ENCODE measurements at regions not wholly inside any gene's neighbourhood (a gene's known extent, or its start where the extent isn't known, plus 50 kb on each side); places are given as distances from the start of the nearest gene placed in this dataset.

DNA sequence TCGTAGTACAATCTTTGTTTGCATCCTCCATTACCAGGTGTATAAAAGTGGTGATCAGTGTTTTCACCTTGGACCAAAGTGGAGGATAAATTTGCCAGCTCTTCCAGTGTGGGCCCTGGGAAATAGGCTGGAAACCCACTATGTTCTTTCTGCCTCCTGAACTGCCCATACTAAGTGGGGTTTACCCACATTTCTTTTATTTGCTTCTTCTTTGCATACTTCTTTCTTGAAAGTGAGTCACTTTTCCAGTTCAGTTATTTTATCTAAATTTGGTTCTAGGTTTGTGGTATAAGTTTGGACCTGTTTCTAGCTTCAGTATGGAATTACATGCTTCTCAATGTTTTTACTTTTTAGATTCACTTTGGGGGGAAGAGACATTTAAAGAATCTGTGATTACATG is 126.2 kb upstream of the ACBD5 start:
- Mint-ChIP-seq H3K36me3 (no peaks in the 10 kb centered on the region), H3K27me3 (ENCODE audit: low read depth in 3 of 3) (peaks cover 1 to 5% (median 3%) of the 10 kb centered on the region in 3 donors), H3K4me3 (no peak overlapping the region), H3K4me1 (no peaks in the 10 kb centered on the region), H3K9me3 (no peaks in the 10 kb centered on the region), H3K27ac (no peak overlapping the region)
- H3K27ac ChIP-seq (ENCODE audit: low read depth in 1 of 2, low read length in 2 of 2): no peak overlapping the region
- no peaks in the 10 kb centered on the region for H3K79me2 ChIP-seq (ENCODE audit: insufficient read depth, low read length)
- no peak for DNase-seq
- H2AFZ ChIP-seq (ENCODE audit: insufficient read depth, low read depth, low read length, poor library complexity, severe bottlenecking): no peak overlapping the region
- no CpG with 5 or more reads among the region's 1 CpG for WGBS (ENCODE audit: insufficient coverage)
- TF ChIP-seq, protein P1, sequence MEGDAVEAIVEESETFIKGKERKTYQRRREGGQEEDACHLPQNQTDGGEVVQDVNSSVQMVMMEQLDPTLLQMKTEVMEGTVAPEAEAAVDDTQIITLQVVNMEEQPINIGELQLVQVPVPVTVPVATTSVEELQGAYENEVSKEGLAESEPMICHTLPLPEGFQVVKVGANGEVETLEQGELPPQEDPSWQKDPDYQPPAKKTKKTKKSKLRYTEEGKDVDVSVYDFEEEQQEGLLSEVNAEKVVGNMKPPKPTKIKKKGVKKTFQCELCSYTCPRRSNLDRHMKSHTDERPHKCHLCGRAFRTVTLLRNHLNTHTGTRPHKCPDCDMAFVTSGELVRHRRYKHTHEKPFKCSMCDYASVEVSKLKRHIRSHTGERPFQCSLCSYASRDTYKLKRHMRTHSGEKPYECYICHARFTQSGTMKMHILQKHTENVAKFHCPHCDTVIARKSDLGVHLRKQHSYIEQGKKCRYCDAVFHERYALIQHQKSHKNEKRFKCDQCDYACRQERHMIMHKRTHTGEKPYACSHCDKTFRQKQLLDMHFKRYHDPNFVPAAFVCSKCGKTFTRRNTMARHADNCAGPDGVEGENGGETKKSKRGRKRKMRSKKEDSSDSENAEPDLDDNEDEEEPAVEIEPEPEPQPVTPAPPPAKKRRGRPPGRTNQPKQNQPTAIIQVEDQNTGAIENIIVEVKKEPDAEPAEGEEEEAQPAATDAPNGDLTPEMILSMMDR (IDR thresholded peaks at IDR 0.05): no peak
- no peak overlapping the region for H3K4me2 ChIP-seq (replicated peaks; ENCODE audit: extremely low read depth, low read length, poor library complexity, severe bottlenecking)
- no peaks in the 10 kb centered on the region for H4K20me1 ChIP-seq (ENCODE audit: insufficient read depth, low read length)
- H3K4me1 ChIP-seq (ENCODE audit: control insufficient read depth in 1 of 2, insufficient read depth in 2 of 2, low read length in 2 of 2): no peaks in the 10 kb centered on the region
- intact Hi-C loops (cut with micrococcal nuclease): loop anchor here in 1 of 2 donors (10.0 kb wide), 2 partner anchors 112 to 142 kb away; no protein-coding TSS in a partner anchor
- no peaks in the 10 kb centered on the region for H3K27me3 ChIP-seq (ENCODE audit: control insufficient read depth in 2 of 2, insufficient read depth in 2 of 2, low read length in 2 of 2)
- H3K4me3 ChIP-seq (replicated peaks in 1 of 3; ENCODE audit: low read depth in 2 of 3, low read length in 3 of 3): no peak overlapping the region
- no peaks in the 10 kb centered on the region for H3K36me3 ChIP-seq (replicated peaks in 1 of 2; ENCODE audit: control insufficient read depth in 1 of 2, insufficient read depth in 2 of 2, low read length in 2 of 2)
- no peaks in the 10 kb centered on the region for H3K9me3 ChIP-seq (replicated peaks in 1 of 2; ENCODE audit: control insufficient read depth in 1 of 2, insufficient read depth in 1 of 2, low read length in 2 of 2)
- no peak overlapping the region for H3K9ac ChIP-seq (ENCODE audit: insufficient read depth, low read length, poor library complexity, severe bottlenecking)

DNA sequence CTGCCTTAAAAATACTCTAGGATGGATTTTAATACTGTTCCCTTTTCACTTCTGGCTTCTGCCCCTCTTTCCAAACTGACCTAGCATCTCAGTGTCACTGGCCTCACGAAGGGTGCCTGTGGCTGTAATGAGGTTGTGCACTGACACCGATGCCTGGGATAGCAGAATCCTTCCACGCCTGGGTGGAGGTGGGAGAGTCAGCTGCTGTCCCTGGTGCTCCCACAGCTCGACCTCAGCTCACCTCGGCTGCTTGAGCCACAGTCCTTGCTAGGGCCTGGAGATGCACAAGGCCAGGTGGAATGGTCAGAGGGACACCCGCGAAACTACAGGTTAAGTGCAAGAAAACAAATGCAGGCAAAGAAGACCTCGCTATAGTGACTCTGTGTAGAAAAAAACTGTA is 123.4 kb upstream of the ACBD5 start:
- Mint-ChIP-seq H3K36me3 (no peaks in the 10 kb centered on the region), H3K27me3 (ENCODE audit: low read depth in 3 of 3) (peaks cover 1 to 3% (median 2%) of the 10 kb centered on the region in 3 donors), H3K9me3 (no peaks in the 10 kb centered on the region), H3K27ac (no peak overlapping the region), H3K4me1 (no peaks in the 10 kb centered on the region), H3K4me3 (no peak overlapping the region)
- Histone ChIP-seq H3K36me3 (replicated peaks in 1 of 2; ENCODE audit: control insufficient read depth in 1 of 2, insufficient read depth in 2 of 2, low read length in 2 of 2) (no peaks in the 10 kb centered on the region), H3K9me3 (replicated peaks in 1 of 2; ENCODE audit: control insufficient read depth in 1 of 2, insufficient read depth in 1 of 2, low read length in 2 of 2) (no peaks in the 10 kb centered on the region), H2AFZ (ENCODE audit: insufficient read depth, low read depth, low read length, poor library complexity, severe bottlenecking) (no peak overlapping the region), H3K79me2 (ENCODE audit: insufficient read depth, low read length) (no peaks in the 10 kb centered on the region), H4K20me1 (ENCODE audit: insufficient read depth, low read length) (no peaks in the 10 kb centered on the region), H3K27ac (ENCODE audit: low read depth in 1 of 2, low read length in 2 of 2) (no peak overlapping the region), H3K4me3 (replicated peaks in 1 of 3; ENCODE audit: low read depth in 2 of 3, low read length in 3 of 3) (no peak overlapping the region), H3K4me1 (ENCODE audit: control insufficient read depth in 1 of 2, insufficient read depth in 2 of 2, low read length in 2 of 2) (no peaks in the 10 kb centered on the region), H3K4me2 (replicated peaks; ENCODE audit: extremely low read depth, low read length, poor library complexity, severe bottlenecking) (no peak overlapping the region), H3K9ac (ENCODE audit: insufficient read depth, low read length, poor library complexity, severe bottlenecking) (no peak overlapping the region), H3K27me3 (ENCODE audit: control insufficient read depth in 2 of 2, insufficient read depth in 2 of 2, low read length in 2 of 2) (no peaks in the 10 kb centered on the region)
- intact Hi-C loops (cut with micrococcal nuclease): loop anchor here (5.0 to 10.0 kb wide), 3 partner anchors 109 to 142 kb away; no protein-coding TSS in a partner anchor
- 92% methylated on average over 2 of the region's 8 CpGs for WGBS (ENCODE audit: insufficient coverage)
- DNase-seq: no peak
- TF ChIP-seq, protein P1 (IDR thresholded peaks at IDR 0.05): no peak

All from CD14-positive monocyte (primary cell).